NCI-H526 treated with DMSO at 0.1 percent for 48 hours (cell line): ENCODE measurements at regions not wholly inside any gene's neighbourhood (a gene's known extent, or its start where the extent isn't known, plus 50 kb on each side); places are given as distances from the start of the nearest gene placed in this dataset.
"Not testable (repeated sequence)": the region's sequence is repeated elsewhere in the genome, so short reads cannot be mapped to it uniquely, and the experiment has no call there.

ENCODE experiments used
- DNase-seq: peaks from one replicate; lab custom pipeline; 2025; lab: John Stamatoyannopoulos, UW

DNA sequence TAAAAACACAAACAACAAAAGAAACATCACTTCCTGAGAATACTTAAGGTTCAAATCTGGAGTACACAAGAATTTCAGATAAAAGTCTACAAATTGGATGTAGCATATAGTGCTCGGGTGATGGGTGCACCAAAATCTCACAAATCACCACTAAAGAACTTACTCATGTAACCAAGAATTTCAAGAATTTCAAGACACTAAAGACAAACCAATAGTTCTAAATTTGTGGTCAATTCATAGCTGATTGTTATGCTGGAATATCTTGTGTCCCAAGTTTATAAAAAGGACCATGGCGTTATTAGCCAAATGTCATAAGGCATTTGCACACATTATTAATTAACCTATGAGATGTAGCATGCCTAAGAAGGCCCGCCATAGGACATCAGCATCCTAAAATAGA is 1204.1 kb upstream of the AUTS2 start:
- DNase-seq: no peak

DNA sequence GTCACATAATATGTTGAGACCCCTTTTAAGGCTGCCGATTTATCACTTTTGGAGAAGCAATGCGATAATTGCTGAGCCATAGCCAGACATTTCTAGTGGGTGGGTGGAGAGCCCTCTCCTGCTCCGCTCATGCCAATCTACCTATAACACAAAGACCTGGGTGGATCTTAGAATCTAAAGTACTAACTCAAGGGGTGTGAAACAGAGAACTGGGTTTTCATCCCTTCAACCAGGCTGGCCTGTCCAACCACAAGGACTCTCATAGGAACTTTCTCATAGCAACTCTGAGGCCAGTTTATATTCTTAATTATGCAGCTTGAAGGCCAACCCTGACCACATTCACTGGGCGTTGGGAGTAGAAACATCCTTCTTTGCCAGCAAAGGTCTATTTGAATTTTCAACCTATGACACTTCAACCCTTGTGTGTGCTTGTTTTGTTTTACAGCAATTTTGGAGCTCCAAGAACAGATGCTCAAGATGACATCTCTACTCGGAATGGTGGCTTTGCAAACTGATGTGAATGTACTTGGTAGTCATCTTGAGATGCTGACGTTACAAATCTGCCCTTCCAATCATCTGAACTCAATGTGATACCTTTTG is 1198.2 kb upstream of the AUTS2 start:
- DNase-seq: no peak

- DNase-seq: no peak
These were observed 1197.5 kb upstream of the AUTS2 start for GRCh38 chr7:68400783-68401182.

- DNase-seq: no peak
These were observed 1197.0 kb upstream of the AUTS2 start for GRCh38 chr7:68401313-68401712.

GRCh38 chr7:68406480-68406879 is 1191.8 kb upstream of the AUTS2 start:
- DNase-seq: no peak

DNA sequence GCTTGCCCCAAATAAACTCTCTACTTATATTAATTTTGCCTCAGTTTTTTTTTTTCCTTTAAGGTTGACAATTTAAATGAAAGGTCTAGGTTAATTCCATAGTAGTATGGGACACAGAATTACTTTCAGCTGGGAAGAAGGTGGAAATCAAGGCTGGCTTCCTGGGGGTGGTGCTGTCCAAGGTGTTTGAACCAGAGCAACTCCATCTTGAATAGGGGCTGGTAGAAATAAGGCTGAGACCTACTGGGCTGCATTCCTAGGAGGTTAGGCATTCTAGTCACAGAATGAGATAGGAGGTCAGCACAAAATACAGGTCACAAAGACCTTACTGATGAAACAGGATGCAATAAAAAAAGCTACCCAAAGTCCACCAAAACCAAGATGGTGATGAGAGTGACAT is 1190.8 kb upstream of the AUTS2 start:
- DNase-seq: no peak

GRCh38 chr7:68408873-68409272 is 1189.4 kb upstream of the AUTS2 start:
- DNase-seq: no peak

DNA sequence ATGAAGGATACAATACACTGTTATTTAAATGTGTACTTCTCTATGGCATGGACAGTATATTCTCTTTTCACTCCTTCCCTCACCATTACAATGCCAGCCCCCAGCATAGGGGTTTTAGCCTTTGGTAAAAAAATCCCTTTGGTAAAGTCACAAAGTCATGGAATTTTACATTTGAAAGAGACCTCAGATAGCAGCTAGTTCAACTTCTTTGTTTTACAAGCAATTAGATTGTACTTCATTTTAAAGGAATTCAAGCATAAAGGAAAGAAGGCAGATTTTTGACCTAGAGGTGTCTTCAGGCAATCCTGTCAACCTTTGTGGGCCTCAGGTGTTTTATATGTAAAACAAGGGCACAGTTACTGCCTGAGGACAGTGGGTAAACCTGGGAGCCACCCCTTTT is 1188.4 kb upstream of the AUTS2 start:
- DNase-seq: no peak

DNA sequence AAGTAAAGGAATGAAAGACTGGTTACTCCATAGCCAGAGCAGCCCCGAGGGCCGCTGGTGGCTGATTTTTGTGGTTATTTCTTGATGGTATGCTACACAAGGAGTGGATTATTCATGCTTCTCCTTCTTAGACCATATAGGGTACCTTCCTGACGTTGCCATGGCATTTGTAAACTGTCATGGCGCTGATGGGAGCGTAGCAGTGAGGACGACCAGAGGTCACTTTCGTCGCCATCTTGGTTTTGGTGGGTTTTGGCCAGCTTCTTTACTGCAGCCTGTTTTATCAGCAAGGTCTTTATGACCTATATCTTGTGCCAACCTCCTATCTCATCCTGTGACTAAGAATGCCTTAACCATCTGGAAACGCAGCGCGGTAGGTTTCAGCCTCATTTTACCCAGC is 1187.6 kb upstream of the AUTS2 start:
- not testable (repeated sequence) for DNase-seq

DNA sequence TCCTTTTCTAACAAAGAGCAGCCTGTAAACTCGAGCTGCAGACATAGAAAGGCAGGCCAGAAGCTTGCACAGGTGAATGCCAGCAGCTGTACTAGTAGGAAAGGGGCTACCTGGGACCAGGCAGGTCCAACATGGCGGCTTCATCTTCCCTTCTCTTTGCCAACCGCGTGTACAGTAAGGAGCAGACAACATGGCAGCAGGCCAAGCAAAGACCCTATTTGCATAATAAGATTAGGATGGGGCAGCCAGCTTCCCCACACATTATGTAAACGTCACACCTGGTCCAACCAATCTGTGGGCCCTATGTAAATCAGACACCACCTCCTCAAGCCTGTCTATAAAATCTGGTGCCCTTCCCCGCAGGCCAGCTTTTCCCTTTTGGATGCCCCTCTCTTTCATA is 1186.5 kb upstream of the AUTS2 start:
- peak; percentile 9 for DNase-seq

- no peak for DNase-seq
These were observed 1183.4 kb upstream of the AUTS2 start for GRCh38 chr7:68414631-68415425.

- DNase-seq: no peak
These were observed 1181.3 kb upstream of the AUTS2 start for GRCh38 chr7:68417002-68417401.

GRCh38 chr7:68417659-68418058 is 1180.6 kb upstream of the AUTS2 start:
- no peak for DNase-seq

- no peak for DNase-seq
These were observed 1177.7 kb upstream of the AUTS2 start for GRCh38 chr7:68420342-68421192.

DNA sequence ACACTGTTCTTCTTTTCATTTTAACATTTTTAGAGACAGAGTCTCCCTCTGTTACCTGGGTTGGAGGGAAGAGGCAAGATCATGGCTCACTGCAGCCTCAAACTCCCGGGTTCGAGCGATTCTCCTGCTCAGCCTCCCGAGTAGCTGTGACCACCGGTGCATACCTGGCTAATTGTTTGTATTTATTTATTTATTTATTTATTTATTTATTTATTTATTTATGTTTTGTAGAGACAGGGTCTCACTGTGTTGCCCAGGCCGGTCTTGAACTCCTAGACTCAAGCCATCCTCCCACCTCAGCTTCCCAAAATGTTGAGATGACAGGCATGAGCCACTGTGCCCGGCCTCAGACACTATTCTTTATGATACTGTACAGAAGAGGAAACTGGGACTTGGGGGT is 1176.6 kb upstream of the AUTS2 start:
- DNase-seq: no peak

- DNase-seq: no peak
These were observed 1176.0 kb upstream of the AUTS2 start for GRCh38 chr7:68422281-68422680.

DNA sequence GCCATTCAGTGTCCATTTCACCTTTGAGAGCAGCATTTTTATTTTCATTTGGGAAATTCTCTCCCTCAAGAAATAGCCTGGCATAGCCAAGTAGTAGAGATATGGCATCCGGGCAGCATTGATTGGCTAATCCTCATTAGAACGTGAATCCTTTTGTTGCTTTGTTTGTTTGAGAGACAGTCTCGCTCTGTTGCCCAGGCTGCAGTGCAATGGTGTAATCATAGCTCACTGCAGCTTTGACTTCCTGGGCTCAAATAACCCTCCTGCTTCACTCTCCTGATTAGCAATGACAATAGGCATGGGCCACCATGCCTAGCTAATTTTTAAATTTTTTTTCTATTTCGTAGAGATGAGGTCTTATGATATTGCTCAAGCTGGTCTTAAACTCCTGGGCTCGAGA is 1174.9 kb upstream of the AUTS2 start:
- DNase-seq: no peak

GRCh38 chr7:68424658-68425297 is 1173.5 kb upstream of the AUTS2 start:
- DNase-seq: no peak

GRCh38 chr7:68425377-68425776 is 1172.9 kb upstream of the AUTS2 start:
- DNase-seq: no peak

DNA sequence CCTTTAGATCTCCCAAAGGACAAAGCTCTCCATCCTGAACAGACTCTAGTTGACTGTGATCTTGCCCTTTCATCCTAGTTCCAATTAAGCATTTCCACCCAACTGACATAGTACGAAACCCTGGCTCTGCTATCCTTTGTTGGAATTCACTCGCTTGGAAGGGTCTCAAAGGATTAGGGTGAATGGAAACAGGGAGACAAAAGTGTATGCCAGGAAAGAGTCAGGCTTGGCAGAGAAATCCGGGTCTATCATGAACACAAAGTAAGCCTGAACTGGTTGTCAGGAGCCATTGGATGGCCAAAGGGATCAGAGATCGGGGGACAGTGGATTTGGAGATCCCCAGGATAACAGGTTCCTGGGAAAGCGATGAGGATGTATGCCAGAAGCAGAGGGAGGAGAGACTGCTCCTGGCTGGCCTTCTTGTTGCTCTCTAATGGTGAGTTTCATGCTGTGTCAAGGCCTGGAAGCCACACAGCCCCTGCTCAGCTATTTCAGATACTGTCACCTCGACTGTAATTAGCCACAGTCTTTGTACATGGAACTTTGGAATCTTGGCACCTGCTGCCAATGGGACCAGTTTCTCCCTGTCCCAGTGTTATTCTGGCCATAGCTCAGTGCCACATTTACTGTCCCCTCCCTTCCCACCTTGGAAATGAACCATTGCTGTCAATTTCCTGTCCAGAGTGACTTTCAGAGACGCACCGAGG is 1168.7 kb upstream of the AUTS2 start:
- no peak for DNase-seq

DNA sequence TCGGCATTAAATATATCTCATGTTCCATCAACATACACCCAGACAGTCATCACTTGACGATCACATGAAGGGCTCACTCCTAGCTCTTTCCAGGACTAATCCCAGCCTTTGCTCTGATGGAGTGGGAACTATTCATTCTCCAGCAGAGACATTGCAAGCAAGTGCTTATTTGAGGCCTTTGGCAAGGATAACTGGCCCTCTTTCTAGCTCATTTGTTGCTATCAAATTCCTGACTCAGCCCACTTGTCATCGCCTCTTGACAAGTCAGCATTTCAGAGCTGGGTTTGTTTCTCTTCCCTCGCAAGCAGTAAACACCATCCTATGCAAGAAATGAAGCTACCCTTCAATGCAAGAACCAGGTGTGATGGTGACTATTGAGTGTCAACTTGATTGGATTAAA is 1165.7 kb upstream of the AUTS2 start:
- DNase-seq: no peak
